Adrenal gland (tissue), 5 donors: ENCODE measurements at regions not wholly inside any gene's neighbourhood (a gene's known extent, or its start where the extent isn't known, plus 50 kb on each side); places are given as distances from the start of the nearest gene placed in this dataset.

Experiments used
- POLR2A ChIP-seq, 2 donors: fragments of 450-650 bp; IDR thresholded peaks; one replicate each; pipeline ENCODE4 v1.6.1; 2017; ENCODE audit warnings: antibody characterized with exemption in 2 of 2, mild to moderate bottlenecking in 2 of 2, moderate library complexity in 1 of 2
- TF ChIP-seq, protein P1 (sequence below), 6 experiments: fragments of 450-650 bp in 4 of 6; fragments of 200-600 bp in 2 of 6; sonication (generic) in 1 of 6; IDR thresholded peaks; 1 replicate in 5 of 6; 2 replicates in 1 of 6; pipeline versions ENCODE4 v1.5.1 to v1.8.0; 2016 to 2021; ENCODE audit warnings: antibody characterized with exemption in 6 of 6, mild to moderate bottlenecking in 2 of 6, moderate library complexity in 1 of 6
- donor health status: DM: no; HTN: no; CAD: no.

DNA sequence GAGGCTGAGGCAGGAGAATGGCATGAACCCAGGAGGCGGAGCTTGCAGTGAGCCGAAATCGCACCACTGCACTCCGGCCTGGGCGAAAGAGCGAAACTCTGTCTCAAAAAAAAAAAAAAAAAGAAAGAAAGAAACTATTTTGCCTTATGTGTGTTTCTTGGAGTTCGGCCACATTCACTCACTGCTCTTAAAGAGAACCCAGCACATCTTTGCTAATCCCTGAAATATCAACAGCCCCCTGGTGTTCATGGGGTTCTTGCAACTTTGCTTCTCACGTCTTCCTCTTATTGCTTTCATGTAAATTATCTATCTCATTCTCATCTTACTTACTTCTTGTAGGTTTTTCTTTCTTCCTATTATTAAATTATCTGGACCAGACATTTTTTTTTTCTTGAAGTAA lies 126.3 kb upstream of the ASTN2 start:
- TF ChIP-seq, protein P1, sequence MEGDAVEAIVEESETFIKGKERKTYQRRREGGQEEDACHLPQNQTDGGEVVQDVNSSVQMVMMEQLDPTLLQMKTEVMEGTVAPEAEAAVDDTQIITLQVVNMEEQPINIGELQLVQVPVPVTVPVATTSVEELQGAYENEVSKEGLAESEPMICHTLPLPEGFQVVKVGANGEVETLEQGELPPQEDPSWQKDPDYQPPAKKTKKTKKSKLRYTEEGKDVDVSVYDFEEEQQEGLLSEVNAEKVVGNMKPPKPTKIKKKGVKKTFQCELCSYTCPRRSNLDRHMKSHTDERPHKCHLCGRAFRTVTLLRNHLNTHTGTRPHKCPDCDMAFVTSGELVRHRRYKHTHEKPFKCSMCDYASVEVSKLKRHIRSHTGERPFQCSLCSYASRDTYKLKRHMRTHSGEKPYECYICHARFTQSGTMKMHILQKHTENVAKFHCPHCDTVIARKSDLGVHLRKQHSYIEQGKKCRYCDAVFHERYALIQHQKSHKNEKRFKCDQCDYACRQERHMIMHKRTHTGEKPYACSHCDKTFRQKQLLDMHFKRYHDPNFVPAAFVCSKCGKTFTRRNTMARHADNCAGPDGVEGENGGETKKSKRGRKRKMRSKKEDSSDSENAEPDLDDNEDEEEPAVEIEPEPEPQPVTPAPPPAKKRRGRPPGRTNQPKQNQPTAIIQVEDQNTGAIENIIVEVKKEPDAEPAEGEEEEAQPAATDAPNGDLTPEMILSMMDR (IDR thresholded peaks at IDR 0.05) = no peak
- TF ChIP-seq POLR2A (IDR thresholded peaks at IDR 0.05) = no peak
